ENCODE measurements at regions not wholly inside any gene's neighbourhood (a gene's known extent, or its start where the extent isn't known, plus 50 kb on each side); places are given as distances from the start of the nearest gene placed in this dataset.

DNA sequence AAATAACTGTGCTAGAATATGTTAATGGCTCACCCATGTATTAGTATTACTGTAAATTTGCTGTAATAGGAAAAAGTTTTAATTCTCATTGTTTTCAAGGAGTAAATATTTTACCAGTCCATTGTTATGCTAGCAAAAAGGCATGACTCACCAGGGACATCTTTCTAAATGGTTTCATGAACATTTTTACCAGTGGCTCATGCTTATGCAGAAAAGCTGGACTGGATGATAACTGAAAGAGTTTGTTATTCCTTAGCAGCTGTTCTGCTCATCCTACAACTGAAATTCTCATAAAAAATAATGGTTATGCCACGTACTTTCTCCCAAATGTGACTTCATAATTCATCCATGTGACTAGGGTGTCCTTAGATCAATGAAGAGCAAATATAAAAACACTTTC lies 111.9 kb upstream of the PCDH18 start:
- H3K9me3 Mint-ChIP-seq: peaks cover 2% of the 10 kb centered on the region
- no peaks in the 10 kb centered on the region for H3K36me3 Mint-ChIP-seq
- no peak overlapping the region for H3K27ac Mint-ChIP-seq
- H3K4me1 Mint-ChIP-seq (ENCODE audit: unreplicated experiment): no peaks in the 10 kb centered on the region
- no peak overlapping the region for H3K4me3 Mint-ChIP-seq
- H3K27me3 Mint-ChIP-seq: no peaks in the 10 kb centered on the region
- TF ChIP-seq, protein P1, sequence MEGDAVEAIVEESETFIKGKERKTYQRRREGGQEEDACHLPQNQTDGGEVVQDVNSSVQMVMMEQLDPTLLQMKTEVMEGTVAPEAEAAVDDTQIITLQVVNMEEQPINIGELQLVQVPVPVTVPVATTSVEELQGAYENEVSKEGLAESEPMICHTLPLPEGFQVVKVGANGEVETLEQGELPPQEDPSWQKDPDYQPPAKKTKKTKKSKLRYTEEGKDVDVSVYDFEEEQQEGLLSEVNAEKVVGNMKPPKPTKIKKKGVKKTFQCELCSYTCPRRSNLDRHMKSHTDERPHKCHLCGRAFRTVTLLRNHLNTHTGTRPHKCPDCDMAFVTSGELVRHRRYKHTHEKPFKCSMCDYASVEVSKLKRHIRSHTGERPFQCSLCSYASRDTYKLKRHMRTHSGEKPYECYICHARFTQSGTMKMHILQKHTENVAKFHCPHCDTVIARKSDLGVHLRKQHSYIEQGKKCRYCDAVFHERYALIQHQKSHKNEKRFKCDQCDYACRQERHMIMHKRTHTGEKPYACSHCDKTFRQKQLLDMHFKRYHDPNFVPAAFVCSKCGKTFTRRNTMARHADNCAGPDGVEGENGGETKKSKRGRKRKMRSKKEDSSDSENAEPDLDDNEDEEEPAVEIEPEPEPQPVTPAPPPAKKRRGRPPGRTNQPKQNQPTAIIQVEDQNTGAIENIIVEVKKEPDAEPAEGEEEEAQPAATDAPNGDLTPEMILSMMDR (conservative IDR thresholded peaks at IDR 0.05): no peak
- DNase-seq (ENCODE audit: extremely low spot score, unreplicated experiment): no peak

DNA sequence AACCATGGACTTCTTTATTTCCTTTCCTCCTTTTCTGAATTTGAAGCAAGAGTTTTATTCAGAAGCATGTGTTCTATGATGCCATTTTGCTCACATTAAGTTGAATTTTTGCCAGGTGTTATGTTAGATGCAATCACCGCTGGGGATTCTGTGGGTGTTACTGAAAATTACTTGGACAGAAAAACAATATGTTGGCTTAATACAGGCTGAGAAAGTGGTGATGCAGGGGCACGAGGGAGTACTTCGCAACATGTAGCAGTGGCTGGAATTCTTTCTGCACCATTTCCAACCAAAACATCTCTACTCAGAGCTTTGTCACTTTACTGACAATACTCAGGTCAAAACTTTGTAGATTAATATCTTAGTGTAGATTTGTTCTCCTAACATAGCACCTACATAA lies 109.2 kb upstream of the PCDH18 start:
- no peak for DNase-seq (ENCODE audit: extremely low spot score, unreplicated experiment)
- Mint-ChIP-seq H3K27ac (no peak overlapping the region), H3K4me1 (ENCODE audit: unreplicated experiment) (no peaks in the 10 kb centered on the region), H3K27me3 (no peaks in the 10 kb centered on the region), H3K4me3 (no peak overlapping the region), H3K9me3 (peaks cover 5% of the 10 kb centered on the region), H3K36me3 (no peaks in the 10 kb centered on the region)
- TF ChIP-seq, protein P1 (conservative IDR thresholded peaks at IDR 0.05): no peak

DNA sequence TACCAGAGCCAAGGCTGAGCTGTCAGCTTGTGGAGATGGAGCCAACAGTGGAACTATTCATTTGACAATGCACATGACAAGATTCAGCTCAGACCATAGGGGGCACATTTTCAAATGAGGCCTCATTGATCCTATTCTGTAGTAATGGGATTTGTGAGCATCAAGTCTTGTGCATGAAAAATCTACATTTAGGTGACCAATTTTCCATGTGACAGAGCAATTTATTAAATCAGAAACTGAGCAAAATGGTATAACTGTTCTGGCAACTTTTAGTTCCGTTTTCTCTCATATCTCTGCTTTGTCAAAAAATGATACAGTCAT lies 108.5 kb upstream of the PCDH18 start:
- Mint-ChIP-seq H3K9me3 (peaks cover 5% of the 10 kb centered on the region), H3K4me1 (ENCODE audit: unreplicated experiment) (peaks cover 2% of the 10 kb centered on the region), H3K4me3 (no peak overlapping the region), H3K36me3 (no peaks in the 10 kb centered on the region), H3K27ac (no peak overlapping the region), H3K27me3 (no peaks in the 10 kb centered on the region)
- no peak for DNase-seq (ENCODE audit: extremely low spot score, unreplicated experiment)
- TF ChIP-seq, protein P1 (conservative IDR thresholded peaks at IDR 0.05): no peak

DNA sequence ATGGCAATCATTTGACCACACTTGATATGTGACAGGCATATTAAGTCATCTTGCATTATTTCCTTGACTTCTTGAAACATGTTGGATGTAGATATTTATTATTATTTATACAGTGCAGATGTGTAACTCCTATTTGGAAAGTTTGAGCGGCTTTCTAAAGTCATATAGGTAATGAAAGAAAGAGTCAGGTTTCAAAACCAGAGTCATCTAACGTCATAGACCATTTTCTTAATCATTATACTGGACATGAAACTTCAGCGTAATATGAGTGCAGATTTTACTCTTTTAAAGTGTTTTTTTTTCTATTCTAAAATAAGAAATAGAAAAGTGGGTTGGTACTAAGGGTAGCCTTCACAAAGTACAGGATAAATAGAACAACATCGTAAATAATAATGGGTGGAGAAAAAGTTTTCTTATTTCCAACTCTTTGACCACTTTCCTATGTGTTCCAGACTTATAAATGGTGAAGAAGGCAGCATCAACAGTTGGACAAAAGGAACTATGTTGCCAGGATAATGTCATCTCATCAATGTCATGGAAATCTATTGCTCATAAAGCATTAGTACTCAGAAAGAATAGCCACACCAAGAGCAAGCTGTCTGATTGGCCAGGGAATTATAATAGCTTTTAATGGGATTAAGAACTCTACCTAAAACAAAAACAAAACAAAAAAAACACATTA lies 108.0 kb upstream of the PCDH18 start:
- H3K36me3 Mint-ChIP-seq: no peaks in the 10 kb centered on the region

DNA sequence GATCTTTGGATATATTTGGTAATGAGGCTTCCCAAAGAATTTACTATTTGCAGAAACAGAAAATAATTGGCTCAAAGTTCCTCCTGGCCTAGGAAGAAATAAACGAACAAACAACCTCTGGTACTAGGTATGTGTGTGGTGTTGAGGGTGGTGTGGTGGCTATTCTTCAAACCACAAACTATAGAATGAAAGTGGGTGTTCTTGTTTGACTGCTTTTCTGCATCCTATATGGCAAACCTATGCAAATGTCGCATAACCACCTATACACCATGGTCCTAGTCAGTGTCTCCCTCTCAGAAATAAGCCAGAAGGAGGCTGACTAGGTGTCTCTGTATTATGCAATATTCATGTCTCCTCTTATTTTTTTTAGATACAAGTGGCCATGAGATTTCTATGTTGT lies 106.6 kb upstream of the PCDH18 start:
- Mint-ChIP-seq H3K27ac (no peak overlapping the region), H3K9me3 (peaks cover 5% of the 10 kb centered on the region), H3K27me3 (no peaks in the 10 kb centered on the region), H3K4me3 (no peak overlapping the region), H3K36me3 (no peaks in the 10 kb centered on the region), H3K4me1 (ENCODE audit: unreplicated experiment) (peaks cover 9% of the 10 kb centered on the region)
- no peak for DNase-seq (ENCODE audit: extremely low spot score, unreplicated experiment)
- TF ChIP-seq, protein P1 (conservative IDR thresholded peaks at IDR 0.05): no peak

More for the DNA sequence above, 108.0 kb upstream of the PCDH18 start:
- H3K27ac Mint-ChIP-seq: no peak overlapping the region
- peaks cover 5% of the 10 kb centered on the region for H3K9me3 Mint-ChIP-seq
- TF ChIP-seq, protein P1 (conservative IDR thresholded peaks at IDR 0.05): no peak
- H3K27me3 Mint-ChIP-seq: no peaks in the 10 kb centered on the region
- no peak overlapping the region for H3K4me3 Mint-ChIP-seq
- peaks cover 7% of the 10 kb centered on the region for H3K4me1 Mint-ChIP-seq (ENCODE audit: unreplicated experiment)
- DNase-seq (ENCODE audit: extremely low spot score, unreplicated experiment): no peak

DNA sequence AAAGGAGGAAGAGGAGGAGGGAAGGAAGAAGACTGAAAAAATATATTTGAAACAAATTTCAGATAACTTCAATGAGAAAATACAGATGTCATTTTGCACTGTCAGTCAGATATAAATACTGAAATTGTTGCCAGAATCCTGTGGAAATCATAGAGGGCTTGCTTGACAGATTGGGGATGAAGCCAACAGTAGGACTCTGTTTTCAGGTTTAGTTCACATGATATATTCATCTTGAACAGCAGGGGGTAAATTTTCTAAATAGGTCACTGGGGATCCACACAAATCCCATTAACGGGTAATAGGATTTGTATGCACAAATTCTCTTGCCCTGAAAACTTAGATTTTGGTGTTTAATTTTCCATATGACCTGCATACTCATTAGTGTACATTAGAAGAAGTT lies 103.3 kb upstream of the PCDH18 start:
- H3K9me3 Mint-ChIP-seq: peaks cover 8% of the 10 kb centered on the region
- no peak overlapping the region for H3K27ac Mint-ChIP-seq
- no peak overlapping the region for H3K4me3 Mint-ChIP-seq
- no peaks in the 10 kb centered on the region for H3K36me3 Mint-ChIP-seq
- H3K4me1 Mint-ChIP-seq (ENCODE audit: unreplicated experiment): peaks cover 9% of the 10 kb centered on the region
- no peaks in the 10 kb centered on the region for H3K27me3 Mint-ChIP-seq
- DNase-seq (ENCODE audit: extremely low spot score, unreplicated experiment): no peak
- TF ChIP-seq, protein P1 (conservative IDR thresholded peaks at IDR 0.05): no peak

Measured in type B pancreatic cell (in vitro differentiated cells).